ENCODE measurements at regions not wholly inside any gene's neighbourhood (a gene's known extent, or its start where the extent isn't known, plus 50 kb on each side); places are given as distances from the start of the nearest gene placed in this dataset.

- TF ChIP-seq REST (IDR thresholded peaks at IDR 0.05; ENCODE audit: unreplicated experiment) (no peak), JUNB (IDR thresholded peaks at IDR 0.05; ENCODE audit: unreplicated experiment) (no peak)
Observed at GRCh38 chr13:63088226-63088625, 1672.6 kb upstream of the PCDH20 start.

All from GM23338 (cell line).